DND-41 (cell line): ENCODE measurements at regions not wholly inside any gene's neighbourhood (a gene's known extent, or its start where the extent isn't known, plus 50 kb on each side); places are given as distances from the start of the nearest gene placed in this dataset.

ENCODE experiments used
- ATAC-seq: fragments of 200-7000 bp; cut with Tn5 transposase; 3 replicates; pipeline ENCODE4 v1.9.1; 2021; ENCODE audit warnings: low read depth; ENCODE audit not compliant: insufficient read depth
- DNase-seq: peaks from one replicate; pipeline ENCODE4 v3.0.0-alpha.2; 2020
- H2AFZ ChIP-seq: 2 replicates; pipeline ENCODE4 v1.6.0; 2012; ENCODE audit warnings: low read depth, low read length
- H3K27ac ChIP-seq: 2 replicates; pipeline ENCODE4 v1.5.1; 2012; ENCODE audit warnings: low read length, inconsistent platforms
- H3K27me3 ChIP-seq: fragments of 200-600 bp; sonication (generic); 2 replicates; pipeline ENCODE4 v1.6.0; 2012; ENCODE audit warnings: low read length, mild to moderate bottlenecking, inconsistent platforms; ENCODE audit not compliant: insufficient read depth, poor library complexity
- H3K36me3 ChIP-seq: 2 replicates; pipeline ENCODE4 v1.5.1; 2012; ENCODE audit warnings: low read length, inconsistent platforms; ENCODE audit not compliant: insufficient read depth
- H3K4me1 ChIP-seq: 2 replicates; pipeline ENCODE4 v1.5.1; 2012; ENCODE audit warnings: mild to moderate bottlenecking, low read length; ENCODE audit not compliant: insufficient read depth
- H3K4me2 ChIP-seq: 2 replicates; pipeline ENCODE4 v1.6.0; 2012; ENCODE audit warnings: mild to moderate bottlenecking, moderate library complexity, low read length, inconsistent platforms; ENCODE audit not compliant: insufficient read depth
- H3K4me3 ChIP-seq, 2 experiments: fragments of 200-600 bp in 1 of 2; shearing (Covaris generic) in 1 of 2; 2 replicates each; pipeline ENCODE4 v1.5.1; 2012 to 2016; ENCODE audit warnings: inconsistent platforms in 2 of 2, low read length in 2 of 2, mild to moderate bottlenecking in 2 of 2, low read depth in 1 of 2, moderate library complexity in 1 of 2
- H3K79me2 ChIP-seq: 2 replicates; pipeline ENCODE4 v1.6.0; 2012; ENCODE audit warnings: low read length, inconsistent platforms; ENCODE audit not compliant: insufficient read depth
- H3K9ac ChIP-seq: 2 replicates; pipeline ENCODE4 v1.6.0; 2012; ENCODE audit warnings: low read depth, mild to moderate bottlenecking, inconsistent platforms, low read length, moderate library complexity
- H3K9me3 ChIP-seq: 2 replicates; pipeline ENCODE4 v1.5.1; 2012; ENCODE audit warnings: low read length, moderate library complexity, mild to moderate bottlenecking, inconsistent platforms; ENCODE audit not compliant: insufficient read depth, severe bottlenecking
- H4K20me1 ChIP-seq: 2 replicates; pipeline ENCODE4 v1.6.0; 2012; ENCODE audit warnings: low read length; ENCODE audit not compliant: insufficient read depth
- EZH2 ChIP-seq: IDR thresholded peaks from 3 replicates; pipeline ENCODE4 v1.6.1; 2012; ENCODE audit warnings: borderline replicate concordance, low read depth, mild to moderate bottlenecking, moderate library complexity, low read length, inconsistent platforms; ENCODE audit not compliant: severe bottlenecking
- TF ChIP-seq, protein P1 (sequence below): IDR thresholded peaks from 2 replicates; pipeline ENCODE4 v1.5.1; 2012; ENCODE audit warnings: borderline replicate concordance, low read length, moderate library complexity, mild to moderate bottlenecking; ENCODE audit not compliant: poor library complexity, severe bottlenecking; ENCODE audit errors: extremely low read depth

DNA sequence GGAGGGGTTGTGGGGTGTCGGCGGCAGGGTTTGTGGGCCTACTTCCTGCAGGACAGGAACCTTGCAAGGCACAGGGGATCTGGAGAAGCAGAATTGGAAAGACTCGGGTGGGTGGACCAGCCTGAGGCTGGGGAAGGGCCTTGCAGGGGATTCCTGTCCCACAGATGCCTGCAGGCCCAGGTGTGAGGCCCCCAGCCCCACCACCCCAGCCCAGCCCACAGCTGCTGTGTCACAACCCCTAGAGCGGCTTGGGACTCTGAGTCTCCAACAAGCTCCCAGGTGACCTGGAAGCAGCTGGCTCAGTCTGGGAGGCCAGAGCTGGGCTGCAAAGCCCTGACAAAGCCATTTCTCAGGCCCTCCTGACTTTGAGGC, 93.1 kb downstream of the ZFP36L2 start:
- Histone ChIP-seq H4K20me1 (no peaks in the 10 kb centered on the region), H2AFZ (no peak overlapping the region), H3K9ac (peak overlapping the region; percentile 64), H3K9me3 (no peaks in the 10 kb centered on the region), H3K4me2 (peak overlapping the region; percentile 52), H3K36me3 (no peaks in the 10 kb centered on the region), H3K27ac (peak overlapping the region; percentile 96), H3K4me1 (peaks cover 100% of the 10 kb centered on the region), H3K79me2 (peaks cover 25% of the 10 kb centered on the region), H3K4me3 (peak overlapping the region in 1 of 2 experiments; percentile 38; a peak in 1 of 4 replicates), H3K27me3 (no peaks in the 10 kb centered on the region)
- ATAC-seq = peak; percentile 2; the same call in 2 of the 3 replicates
- peak; percentile 84 for DNase-seq
- no peak for TF ChIP-seq EZH2
- TF ChIP-seq, protein P1, sequence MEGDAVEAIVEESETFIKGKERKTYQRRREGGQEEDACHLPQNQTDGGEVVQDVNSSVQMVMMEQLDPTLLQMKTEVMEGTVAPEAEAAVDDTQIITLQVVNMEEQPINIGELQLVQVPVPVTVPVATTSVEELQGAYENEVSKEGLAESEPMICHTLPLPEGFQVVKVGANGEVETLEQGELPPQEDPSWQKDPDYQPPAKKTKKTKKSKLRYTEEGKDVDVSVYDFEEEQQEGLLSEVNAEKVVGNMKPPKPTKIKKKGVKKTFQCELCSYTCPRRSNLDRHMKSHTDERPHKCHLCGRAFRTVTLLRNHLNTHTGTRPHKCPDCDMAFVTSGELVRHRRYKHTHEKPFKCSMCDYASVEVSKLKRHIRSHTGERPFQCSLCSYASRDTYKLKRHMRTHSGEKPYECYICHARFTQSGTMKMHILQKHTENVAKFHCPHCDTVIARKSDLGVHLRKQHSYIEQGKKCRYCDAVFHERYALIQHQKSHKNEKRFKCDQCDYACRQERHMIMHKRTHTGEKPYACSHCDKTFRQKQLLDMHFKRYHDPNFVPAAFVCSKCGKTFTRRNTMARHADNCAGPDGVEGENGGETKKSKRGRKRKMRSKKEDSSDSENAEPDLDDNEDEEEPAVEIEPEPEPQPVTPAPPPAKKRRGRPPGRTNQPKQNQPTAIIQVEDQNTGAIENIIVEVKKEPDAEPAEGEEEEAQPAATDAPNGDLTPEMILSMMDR = no peak

DNA sequence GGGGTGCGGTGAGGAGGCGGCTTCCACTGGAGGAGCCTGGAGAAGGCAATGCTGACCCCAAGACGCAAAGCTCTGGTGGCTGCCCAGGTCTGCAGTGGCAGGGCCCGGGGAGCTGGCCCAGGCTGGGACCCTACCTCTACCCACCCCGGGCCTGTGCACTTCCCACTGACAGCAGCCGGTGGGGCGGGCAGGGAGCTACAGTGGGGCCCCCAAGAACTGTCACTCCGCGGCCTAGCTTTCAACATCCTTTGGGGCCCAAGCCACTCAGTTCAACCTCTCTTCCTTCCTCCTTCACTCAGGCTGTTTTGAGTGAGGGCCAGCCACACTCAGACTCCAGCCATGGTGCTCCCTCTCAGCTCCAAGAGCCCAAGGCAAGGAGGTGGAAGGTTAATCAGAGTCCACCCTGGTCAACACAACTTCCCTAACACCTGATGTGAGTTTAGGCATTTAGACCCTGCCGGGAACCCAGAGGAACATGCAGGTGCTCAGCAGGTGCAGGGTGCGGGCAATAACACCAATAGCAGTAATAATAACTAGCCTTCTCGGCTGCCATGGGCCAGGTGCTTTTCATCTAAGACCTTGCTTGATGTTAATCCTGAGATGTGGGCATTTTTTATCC, 93.6 kb downstream of the ZFP36L2 start:
- Histone ChIP-seq H3K4me2 (peak overlapping the region; percentile 52), H3K4me1 (peaks cover 100% of the 10 kb centered on the region), H3K27ac (peak overlapping the region; percentile 96)

DNA sequence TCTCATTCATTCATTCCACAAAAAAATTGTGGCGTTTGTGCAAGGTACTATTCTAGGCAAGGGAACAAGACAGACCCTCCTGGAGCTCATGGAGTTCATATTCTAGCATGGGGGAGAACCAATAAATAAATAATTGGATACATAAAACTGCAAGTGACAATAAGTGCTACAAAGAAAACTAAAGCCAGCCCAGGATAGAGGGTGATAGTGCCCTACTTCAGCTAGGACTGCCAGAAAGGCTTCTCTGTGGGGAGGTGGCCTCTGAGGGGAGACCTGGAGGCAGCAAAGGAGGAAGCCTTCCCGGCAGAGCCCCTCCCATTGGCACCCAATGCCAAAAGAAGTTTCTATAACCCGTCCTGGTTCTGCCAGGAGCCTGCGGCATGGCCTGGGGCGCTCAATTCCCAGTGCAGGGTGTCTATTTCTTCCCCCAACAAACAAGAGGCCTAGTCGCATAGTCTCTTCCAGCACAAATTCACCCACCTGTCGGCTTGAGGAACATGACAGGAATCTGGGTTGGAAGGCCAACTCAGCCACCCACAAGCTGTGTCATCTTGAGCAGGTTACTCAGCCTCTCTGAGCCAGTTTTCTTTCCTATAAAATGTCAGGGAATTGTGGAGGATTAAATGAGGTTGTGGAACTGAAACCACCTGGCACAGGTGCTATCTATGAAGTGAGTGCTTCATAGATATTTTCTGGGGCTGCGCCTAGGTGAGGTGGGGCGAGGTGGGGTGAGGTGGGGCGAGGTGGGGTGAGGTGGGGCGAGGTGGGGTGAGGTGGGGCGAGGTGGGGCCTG, 94.3 kb downstream of the ZFP36L2 start:
- TF ChIP-seq, protein P1 = no peak
- no peak for TF ChIP-seq EZH2
- H3K9ac ChIP-seq = peak overlapping the region; percentile 64
- H4K20me1 ChIP-seq = no peaks in the 10 kb centered on the region
- ATAC-seq = no peak
- peak overlapping the region; percentile 56 for H3K4me2 ChIP-seq
- H3K27ac ChIP-seq = peak overlapping the region; percentile 96
- H3K4me3 ChIP-seq = peak overlapping the region in 1 of 2 experiments; percentile 7; a peak in 1 of 4 replicates
- H3K9me3 ChIP-seq = no peaks in the 10 kb centered on the region
- peak; percentile 65 for DNase-seq
- H2AFZ ChIP-seq = no peak overlapping the region
- H3K79me2 ChIP-seq = peaks cover 33% of the 10 kb centered on the region
- H3K27me3 ChIP-seq = no peaks in the 10 kb centered on the region
- H3K36me3 ChIP-seq = no peaks in the 10 kb centered on the region
- H3K4me1 ChIP-seq = peaks cover 100% of the 10 kb centered on the region

More for the DNA sequence above, 93.6 kb downstream of the ZFP36L2 start:
- Histone ChIP-seq H3K79me2 (peaks cover 29% of the 10 kb centered on the region), H4K20me1 (no peaks in the 10 kb centered on the region), H3K4me3 (peak overlapping the region in 1 of 2 experiments; percentile 38; a peak in 1 of 4 replicates), H2AFZ (no peak overlapping the region), H3K9ac (peak overlapping the region; percentile 64), H3K36me3 (no peaks in the 10 kb centered on the region), H3K27me3 (no peaks in the 10 kb centered on the region), H3K9me3 (no peaks in the 10 kb centered on the region)
- TF ChIP-seq, protein P1 = no peak
- TF ChIP-seq EZH2 = no peak
- ATAC-seq = no peak
- peak; percentile 79 for DNase-seq
